GM21619 (cell line): ENCODE measurements at regions not wholly inside any gene's neighbourhood (a gene's known extent, or its start where the extent isn't known, plus 50 kb on each side); places are given as distances from the start of the nearest gene placed in this dataset.

ENCODE experiments used
- ATAC-seq: cut with Tn5 transposase; IDR thresholded peaks from one replicate; pipeline ENCODE4 v1.9.1; 2021; ENCODE audit not compliant: unreplicated experiment

- no peak for ATAC-seq
Observed at GRCh38 chr6:169165561-169166300, 87.9 kb downstream of the THBS2 start.

- ATAC-seq = no peak
Observed at GRCh38 chr6:169164986-169165385, 88.7 kb downstream of the THBS2 start.

GRCh38 chr6:169164451-169164850 lies 89.2 kb downstream of the THBS2 start:
- ATAC-seq = no peak

- no peak for ATAC-seq
Observed at GRCh38 chr6:169163411-169163901, 90.2 kb downstream of the THBS2 start.

- no peak for ATAC-seq
Observed at GRCh38 chr6:169162752-169163407, 90.8 kb downstream of the THBS2 start.

GRCh38 chr6:169162249-169162648 lies 91.4 kb downstream of the THBS2 start:
- ATAC-seq = no peak

GRCh38 chr6:169161572-169162167 lies 92.0 kb downstream of the THBS2 start:
- ATAC-seq = no peak

- ATAC-seq = no peak
Observed at GRCh38 chr6:169160855-169161560, 92.6 kb downstream of the THBS2 start.

- no peak for ATAC-seq
Observed at GRCh38 chr6:169160091-169160854, 93.4 kb downstream of the THBS2 start.

GRCh38 chr6:169159331-169159730 lies 94.3 kb downstream of the THBS2 start:
- ATAC-seq = no peak

GRCh38 chr6:169158691-169159090 lies 95.0 kb downstream of the THBS2 start:
- no peak for ATAC-seq

- ATAC-seq = no peak
Observed at GRCh38 chr6:169158174-169158573, 95.5 kb downstream of the THBS2 start.

GRCh38 chr6:169157197-169158148 lies 96.2 kb downstream of the THBS2 start:
- no peak for ATAC-seq

- no peak for ATAC-seq
Observed at GRCh38 chr6:169156793-169157147, 96.9 kb downstream of the THBS2 start.

GRCh38 chr6:169156108-169156792 lies 97.4 kb downstream of the THBS2 start:
- ATAC-seq = no peak

- ATAC-seq = no peak
Observed at GRCh38 chr6:169155481-169155880, 98.2 kb downstream of the THBS2 start.

GRCh38 chr6:169153401-169153800 lies 100.2 kb downstream of the THBS2 start:
- ATAC-seq = no peak

- no peak for ATAC-seq
Observed at GRCh38 chr6:169146521-169146920, 107.1 kb downstream of the THBS2 start.

GRCh38 chr6:169145991-169146501 lies 107.6 kb downstream of the THBS2 start:
- no peak for ATAC-seq
